ENCODE measurements at regions not wholly inside any gene's neighbourhood (a gene's known extent, or its start where the extent isn't known, plus 50 kb on each side); places are given as distances from the start of the nearest gene placed in this dataset.
"Not testable (repeated sequence)": the region's sequence is repeated elsewhere in the genome, so short reads cannot be mapped to it uniquely, and the experiment has no call there.

- Histone ChIP-seq H3K4me3 (ENCODE audit: low read depth in 1 of 2, low read length in 2 of 2) (no peak overlapping the region), H3K27me3 (ENCODE audit: control insufficient read depth in 1 of 2, insufficient read depth in 2 of 2, low read length in 2 of 2) (no peaks in the 10 kb centered on the region), H3K4me1 (ENCODE audit: control insufficient read depth in 1 of 2, insufficient read depth in 2 of 2, low read length in 2 of 2) (peaks cover 6% of the 10 kb centered on the region in 2 donors), H3K36me3 (ENCODE audit: control insufficient read depth in 1 of 2, insufficient read depth in 2 of 2, low read length in 2 of 2) (no peaks in the 10 kb centered on the region), H3K9ac (ENCODE audit: low read depth in 1 of 2, low read length in 2 of 2) (no peak overlapping the region), H3K27ac (ENCODE audit: low read depth, low read length) (no peak overlapping the region), H3K9me3 (ENCODE audit: control insufficient read depth in 1 of 2, low read length in 2 of 2) (peaks cover 9 to 15% of the 10 kb centered on the region in 2 donors)
Observed at GRCh38 chr13:99759163-99759552, 212.4 kb downstream of the ZIC5 start.

GRCh38 chr13:99758460-99759162, 213.0 kb downstream of the ZIC5 start:
- Histone ChIP-seq H3K4me1 (ENCODE audit: control insufficient read depth in 1 of 2, insufficient read depth in 2 of 2, low read length in 2 of 2) (peaks cover 6% of the 10 kb centered on the region in 2 donors), H3K27ac (ENCODE audit: low read depth, low read length) (no peak overlapping the region), H3K9ac (ENCODE audit: low read depth in 1 of 2, low read length in 2 of 2) (no peak overlapping the region), H3K27me3 (ENCODE audit: control insufficient read depth in 1 of 2, insufficient read depth in 2 of 2, low read length in 2 of 2) (no peaks in the 10 kb centered on the region), H3K4me3 (ENCODE audit: low read depth in 1 of 2, low read length in 2 of 2) (no peak overlapping the region), H3K9me3 (ENCODE audit: control insufficient read depth in 1 of 2, low read length in 2 of 2) (peaks cover 9 to 12% of the 10 kb centered on the region in 2 donors), H3K36me3 (ENCODE audit: control insufficient read depth in 1 of 2, insufficient read depth in 2 of 2, low read length in 2 of 2) (no peaks in the 10 kb centered on the region)

- Histone ChIP-seq H3K4me3 (ENCODE audit: low read depth in 1 of 2, low read length in 2 of 2) (no peak overlapping the region), H3K27ac (ENCODE audit: low read depth, low read length) (no peak overlapping the region), H3K36me3 (ENCODE audit: control insufficient read depth in 1 of 2, insufficient read depth in 2 of 2, low read length in 2 of 2) (no peaks in the 10 kb centered on the region), H3K4me1 (ENCODE audit: control insufficient read depth in 1 of 2, insufficient read depth in 2 of 2, low read length in 2 of 2) (peaks cover 9 to 10% of the 10 kb centered on the region in 2 donors), H3K27me3 (ENCODE audit: control insufficient read depth in 1 of 2, insufficient read depth in 2 of 2, low read length in 2 of 2) (no peaks in the 10 kb centered on the region), H3K9ac (ENCODE audit: low read depth in 1 of 2, low read length in 2 of 2) (no peak overlapping the region), H3K9me3 (ENCODE audit: control insufficient read depth in 1 of 2, low read length in 2 of 2) (peaks cover 9 to 12% of the 10 kb centered on the region in 2 donors)
Observed at GRCh38 chr13:99757756-99758459, 213.7 kb downstream of the ZIC5 start.

GRCh38 chr13:99756281-99756680, 215.3 kb downstream of the ZIC5 start:
- Histone ChIP-seq H3K27ac (ENCODE audit: low read depth, low read length) (no peak overlapping the region), H3K4me3 (ENCODE audit: low read depth in 1 of 2, low read length in 2 of 2) (no peak overlapping the region), H3K9ac (ENCODE audit: low read depth in 1 of 2, low read length in 2 of 2) (no peak overlapping the region), H3K9me3 (ENCODE audit: control insufficient read depth in 1 of 2, low read length in 2 of 2) (peaks cover 9 to 12% of the 10 kb centered on the region in 2 donors), H3K27me3 (ENCODE audit: control insufficient read depth in 1 of 2, insufficient read depth in 2 of 2, low read length in 2 of 2) (no peaks in the 10 kb centered on the region), H3K4me1 (ENCODE audit: control insufficient read depth in 1 of 2, insufficient read depth in 2 of 2, low read length in 2 of 2) (peaks cover 19 to 23% of the 10 kb centered on the region in 2 donors), H3K36me3 (ENCODE audit: control insufficient read depth in 1 of 2, insufficient read depth in 2 of 2, low read length in 2 of 2) (no peaks in the 10 kb centered on the region)

- not testable (repeated sequence) for H3K36me3 ChIP-seq (ENCODE audit: control insufficient read depth in 1 of 2, insufficient read depth in 2 of 2, low read length in 2 of 2); H3K9me3 ChIP-seq (ENCODE audit: control insufficient read depth in 1 of 2, low read length in 2 of 2); H3K4me3 ChIP-seq (ENCODE audit: low read depth in 1 of 2, low read length in 2 of 2); H3K9ac ChIP-seq (ENCODE audit: low read depth in 1 of 2, low read length in 2 of 2); H3K27ac ChIP-seq (ENCODE audit: low read depth, low read length); H3K27me3 ChIP-seq (ENCODE audit: control insufficient read depth in 1 of 2, insufficient read depth in 2 of 2, low read length in 2 of 2)
- peaks cover 19 to 23% of the 10 kb centered on the region in 2 donors for H3K4me1 ChIP-seq (ENCODE audit: control insufficient read depth in 1 of 2, insufficient read depth in 2 of 2, low read length in 2 of 2)
Observed at GRCh38 chr13:99754750-99755149, 216.8 kb downstream of the ZIC5 start.

GRCh38 chr13:99752373-99752772, 219.2 kb downstream of the ZIC5 start:
- H3K9ac ChIP-seq (ENCODE audit: low read depth in 1 of 2, low read length in 2 of 2) = peak overlapping the region in 1 of 2 donors; percentile 20
- H3K27ac ChIP-seq (ENCODE audit: low read depth, low read length) = no peak overlapping the region
- no peaks in the 10 kb centered on the region for H3K36me3 ChIP-seq (ENCODE audit: control insufficient read depth in 1 of 2, insufficient read depth in 2 of 2, low read length in 2 of 2)
- H3K27me3 ChIP-seq (ENCODE audit: control insufficient read depth in 1 of 2, insufficient read depth in 2 of 2, low read length in 2 of 2) = no peaks in the 10 kb centered on the region
- H3K4me1 ChIP-seq (ENCODE audit: control insufficient read depth in 1 of 2, insufficient read depth in 2 of 2, low read length in 2 of 2) = peaks cover 19 to 23% of the 10 kb centered on the region in 2 donors
- H3K9me3 ChIP-seq (ENCODE audit: control insufficient read depth in 1 of 2, low read length in 2 of 2) = no peaks in the 10 kb centered on the region
- peak overlapping the region; percentile 9 to 32 for H3K4me3 ChIP-seq (ENCODE audit: low read depth in 1 of 2, low read length in 2 of 2)

GRCh38 chr13:99751517-99752199, 219.9 kb downstream of the ZIC5 start:
- Histone ChIP-seq H3K9ac (ENCODE audit: low read depth in 1 of 2, low read length in 2 of 2) (peak overlapping the region in 1 of 2 donors; percentile 20), H3K9me3 (ENCODE audit: control insufficient read depth in 1 of 2, low read length in 2 of 2) (no peaks in the 10 kb centered on the region), H3K4me3 (ENCODE audit: low read depth in 1 of 2, low read length in 2 of 2) (peak overlapping the region; percentile 9 to 32), H3K27ac (ENCODE audit: low read depth, low read length) (no peak overlapping the region), H3K4me1 (ENCODE audit: control insufficient read depth in 1 of 2, insufficient read depth in 2 of 2, low read length in 2 of 2) (peaks cover 19 to 23% of the 10 kb centered on the region in 2 donors), H3K36me3 (ENCODE audit: control insufficient read depth in 1 of 2, insufficient read depth in 2 of 2, low read length in 2 of 2) (no peaks in the 10 kb centered on the region), H3K27me3 (ENCODE audit: control insufficient read depth in 1 of 2, insufficient read depth in 2 of 2, low read length in 2 of 2) (no peaks in the 10 kb centered on the region)

GRCh38 chr13:99750951-99751350, 220.6 kb downstream of the ZIC5 start:
- H3K4me1 ChIP-seq (ENCODE audit: control insufficient read depth in 1 of 2, insufficient read depth in 2 of 2, low read length in 2 of 2) = peaks cover 19 to 23% of the 10 kb centered on the region in 2 donors
- H3K4me3 ChIP-seq (ENCODE audit: low read depth in 1 of 2, low read length in 2 of 2) = no peak overlapping the region
- H3K27me3 ChIP-seq (ENCODE audit: control insufficient read depth in 1 of 2, insufficient read depth in 2 of 2, low read length in 2 of 2) = no peaks in the 10 kb centered on the region
- no peaks in the 10 kb centered on the region for H3K36me3 ChIP-seq (ENCODE audit: control insufficient read depth in 1 of 2, insufficient read depth in 2 of 2, low read length in 2 of 2)
- no peak overlapping the region for H3K27ac ChIP-seq (ENCODE audit: low read depth, low read length)
- no peak overlapping the region for H3K9ac ChIP-seq (ENCODE audit: low read depth in 1 of 2, low read length in 2 of 2)
- H3K9me3 ChIP-seq (ENCODE audit: control insufficient read depth in 1 of 2, low read length in 2 of 2) = no peaks in the 10 kb centered on the region

- Histone ChIP-seq H3K27me3 (ENCODE audit: control insufficient read depth in 1 of 2, insufficient read depth in 2 of 2, low read length in 2 of 2) (no peaks in the 10 kb centered on the region), H3K4me1 (ENCODE audit: control insufficient read depth in 1 of 2, insufficient read depth in 2 of 2, low read length in 2 of 2) (peaks cover 13 to 18% of the 10 kb centered on the region in 2 donors), H3K36me3 (ENCODE audit: control insufficient read depth in 1 of 2, insufficient read depth in 2 of 2, low read length in 2 of 2) (no peaks in the 10 kb centered on the region), H3K9me3 (ENCODE audit: control insufficient read depth in 1 of 2, low read length in 2 of 2) (no peaks in the 10 kb centered on the region), H3K9ac (ENCODE audit: low read depth in 1 of 2, low read length in 2 of 2) (no peak overlapping the region), H3K27ac (ENCODE audit: low read depth, low read length) (no peak overlapping the region), H3K4me3 (ENCODE audit: low read depth in 1 of 2, low read length in 2 of 2) (no peak overlapping the region)
Observed at GRCh38 chr13:99749271-99750019, 222.1 kb downstream of the ZIC5 start.

- Histone ChIP-seq H3K27me3 (ENCODE audit: control insufficient read depth in 1 of 2, insufficient read depth in 2 of 2, low read length in 2 of 2) (no peaks in the 10 kb centered on the region), H3K4me3 (ENCODE audit: low read depth in 1 of 2, low read length in 2 of 2) (no peak overlapping the region), H3K9ac (ENCODE audit: low read depth in 1 of 2, low read length in 2 of 2) (no peak overlapping the region), H3K4me1 (ENCODE audit: control insufficient read depth in 1 of 2, insufficient read depth in 2 of 2, low read length in 2 of 2) (peaks cover 5 to 9% of the 10 kb centered on the region in 2 donors), H3K27ac (ENCODE audit: low read depth, low read length) (no peak overlapping the region), H3K9me3 (ENCODE audit: control insufficient read depth in 1 of 2, low read length in 2 of 2) (no peaks in the 10 kb centered on the region), H3K36me3 (ENCODE audit: control insufficient read depth in 1 of 2, insufficient read depth in 2 of 2, low read length in 2 of 2) (no peaks in the 10 kb centered on the region)
Observed at GRCh38 chr13:99747403-99747710, 224.2 kb downstream of the ZIC5 start.
